NCI-H1048 (cell line): ENCODE measurements at regions not wholly inside any gene's neighbourhood (a gene's known extent, or its start where the extent isn't known, plus 50 kb on each side); places are given as distances from the start of the nearest gene placed in this dataset.
"Not testable (repeated sequence)": the region's sequence is repeated elsewhere in the genome, so short reads cannot be mapped to it uniquely, and the experiment has no call there.

Source experiments
- DNase-seq: peaks from one replicate; lab custom pipeline; 2025; lab: John Stamatoyannopoulos, UW

DNA sequence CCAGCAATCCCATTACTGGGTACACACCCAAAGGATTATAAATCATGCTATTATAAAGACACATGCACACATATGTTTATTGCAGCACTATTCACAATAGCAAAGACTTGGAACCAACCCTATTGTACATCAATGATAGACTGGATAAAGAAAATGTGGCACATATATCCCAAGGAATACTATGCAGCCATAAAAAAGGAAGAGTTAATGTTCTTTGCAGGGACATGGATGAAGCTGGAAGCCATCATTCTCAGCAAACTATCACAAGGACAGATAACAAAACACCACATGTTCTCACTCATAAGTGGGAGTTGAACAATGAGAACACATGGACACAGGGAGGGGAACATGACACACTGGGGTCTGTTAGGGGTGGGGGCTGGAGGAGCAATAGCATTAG lies 177.2 kb upstream of the TBX18 start:
- DNase-seq, result not testable (repeated sequence)

DNA sequence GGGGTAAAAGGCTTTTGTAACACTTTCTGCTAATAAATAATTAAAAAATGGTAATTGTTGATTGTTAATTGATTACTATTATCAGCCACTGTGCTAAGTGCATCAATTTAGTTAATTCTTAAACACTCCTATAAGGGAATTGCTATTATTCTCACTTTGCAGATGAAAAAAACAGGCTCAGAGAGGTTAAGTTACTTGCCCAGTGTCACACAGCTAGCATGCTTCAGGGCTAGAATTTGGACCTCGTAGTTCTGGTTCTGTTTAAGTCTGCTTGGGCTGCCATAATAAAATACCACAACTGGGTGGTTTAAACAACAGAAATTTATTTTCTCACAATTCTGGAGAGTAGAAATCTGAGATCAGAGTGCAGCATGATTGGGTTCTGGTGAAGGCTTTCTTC lies 164.8 kb upstream of the TBX18 start:
- DNase-seq, result no peak

DNA sequence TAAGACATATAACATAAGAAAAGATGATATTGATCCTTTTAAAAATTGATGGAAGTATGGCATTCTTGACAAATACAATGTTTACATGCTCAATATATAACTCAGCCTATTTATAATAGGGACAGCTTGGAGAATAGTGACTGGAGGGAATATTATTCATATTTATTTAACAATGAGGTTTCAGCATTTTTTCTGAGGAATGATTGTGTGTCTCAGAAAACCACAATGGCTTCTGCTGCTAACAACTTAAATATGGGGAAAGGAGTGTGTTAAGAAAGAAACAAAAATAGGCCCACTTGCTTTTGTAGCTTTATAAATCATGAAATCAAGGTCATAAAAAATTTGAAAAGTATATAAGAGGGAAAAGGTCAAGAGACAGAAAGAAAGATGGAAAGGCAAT lies 163.2 kb upstream of the TBX18 start:
- no peak for DNase-seq

DNA sequence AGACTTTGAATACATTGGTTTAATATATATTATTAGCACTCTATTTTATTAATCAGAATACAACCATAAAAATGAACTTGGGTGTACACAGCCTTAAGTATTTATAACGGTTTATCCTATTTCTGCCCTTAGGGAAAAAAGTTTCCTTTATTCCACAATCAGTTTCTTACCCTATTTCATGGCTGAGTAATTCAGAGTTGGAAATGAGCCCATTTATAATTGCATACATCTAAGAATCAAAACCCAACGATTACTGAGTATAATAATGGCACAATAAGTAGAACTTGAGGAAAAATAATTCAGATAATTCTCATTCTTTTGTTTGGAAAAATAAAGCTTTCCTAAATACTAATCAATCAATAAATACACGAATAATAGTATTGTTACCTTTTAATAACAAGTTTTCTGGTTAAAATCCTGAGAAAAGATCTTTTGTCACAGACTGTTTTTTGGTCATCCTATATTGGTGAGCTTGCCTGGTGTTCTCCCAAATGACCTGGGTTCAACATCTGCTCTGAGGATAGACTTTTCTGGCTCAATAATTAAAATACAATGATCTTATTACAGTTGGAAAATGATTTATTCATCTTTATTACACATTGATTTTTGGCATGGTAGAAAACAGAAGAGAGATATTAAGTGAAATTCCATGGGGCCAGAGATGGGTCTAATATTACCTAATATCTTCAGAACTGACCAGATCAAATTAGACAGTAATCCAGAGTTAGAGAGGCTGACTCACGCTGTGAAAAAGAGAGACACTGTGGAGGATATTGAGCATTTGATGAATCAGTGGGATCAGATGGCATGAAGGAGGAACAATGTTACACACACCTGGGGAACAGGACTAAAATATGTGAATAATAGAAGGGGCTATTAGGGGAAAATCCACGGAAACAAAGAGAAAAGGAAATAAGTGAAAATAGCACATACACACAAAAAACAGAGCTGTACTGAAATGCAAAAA lies 162.1 kb upstream of the TBX18 start:
- no peak for DNase-seq

DNA sequence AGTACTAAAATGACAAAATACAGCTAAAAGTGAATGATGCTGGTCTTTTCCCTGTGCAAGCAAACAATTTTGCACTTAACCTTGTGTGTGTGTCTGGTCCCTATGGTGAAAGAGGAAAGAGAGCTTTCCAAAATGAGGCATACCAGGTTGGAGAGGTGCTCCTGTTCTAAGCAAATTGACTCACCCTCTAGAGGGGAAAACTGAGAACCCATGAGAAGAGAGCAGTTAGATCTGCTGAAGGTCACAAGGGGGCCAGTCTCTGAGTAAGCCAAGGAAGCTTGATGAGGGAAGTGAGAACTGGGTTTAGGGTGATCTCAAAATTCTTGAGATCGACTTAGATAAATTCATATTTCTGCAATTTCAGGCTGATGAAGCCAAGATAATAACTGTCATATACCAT lies 157.5 kb upstream of the TBX18 start:
- DNase-seq, result no peak

DNA sequence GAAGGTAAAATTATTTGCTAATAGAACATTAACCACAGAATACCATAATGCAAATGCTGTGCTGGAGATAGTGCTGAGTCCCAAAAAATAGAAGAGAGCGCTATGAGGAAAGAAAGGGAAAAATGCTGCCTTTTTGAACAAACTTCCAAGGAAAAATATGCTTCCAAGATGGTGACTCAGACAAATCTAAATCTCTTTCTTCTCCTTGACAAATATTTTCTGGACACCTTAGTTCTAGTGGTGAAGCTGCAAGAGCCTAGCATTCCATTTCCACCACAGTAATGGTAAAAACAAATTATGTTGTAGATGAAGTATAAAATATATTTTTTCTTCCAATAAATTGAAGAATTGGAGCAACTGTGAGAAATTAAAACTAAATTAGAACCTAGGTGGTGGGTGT lies 155.6 kb upstream of the TBX18 start:
- no peak for DNase-seq

DNA sequence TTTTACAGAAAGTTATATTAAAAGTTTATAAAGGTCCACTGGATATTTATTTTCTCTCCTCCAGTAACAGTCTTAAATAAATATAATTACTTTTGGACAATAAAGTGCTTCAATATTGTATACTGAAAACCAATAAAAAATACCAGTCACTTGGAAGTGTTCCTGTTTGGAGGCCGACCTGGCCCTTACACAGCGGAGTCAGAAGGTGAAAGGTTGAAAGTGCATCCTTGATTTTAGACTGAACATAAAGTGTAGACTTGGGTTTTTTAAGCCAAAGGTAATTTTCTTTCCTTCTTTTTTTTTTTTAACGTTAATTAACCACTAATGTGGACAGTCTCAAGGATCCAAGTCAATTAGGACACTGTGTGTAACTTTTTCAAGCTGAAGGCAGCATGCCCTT lies 152.3 kb upstream of the TBX18 start:
- no peak for DNase-seq

DNA sequence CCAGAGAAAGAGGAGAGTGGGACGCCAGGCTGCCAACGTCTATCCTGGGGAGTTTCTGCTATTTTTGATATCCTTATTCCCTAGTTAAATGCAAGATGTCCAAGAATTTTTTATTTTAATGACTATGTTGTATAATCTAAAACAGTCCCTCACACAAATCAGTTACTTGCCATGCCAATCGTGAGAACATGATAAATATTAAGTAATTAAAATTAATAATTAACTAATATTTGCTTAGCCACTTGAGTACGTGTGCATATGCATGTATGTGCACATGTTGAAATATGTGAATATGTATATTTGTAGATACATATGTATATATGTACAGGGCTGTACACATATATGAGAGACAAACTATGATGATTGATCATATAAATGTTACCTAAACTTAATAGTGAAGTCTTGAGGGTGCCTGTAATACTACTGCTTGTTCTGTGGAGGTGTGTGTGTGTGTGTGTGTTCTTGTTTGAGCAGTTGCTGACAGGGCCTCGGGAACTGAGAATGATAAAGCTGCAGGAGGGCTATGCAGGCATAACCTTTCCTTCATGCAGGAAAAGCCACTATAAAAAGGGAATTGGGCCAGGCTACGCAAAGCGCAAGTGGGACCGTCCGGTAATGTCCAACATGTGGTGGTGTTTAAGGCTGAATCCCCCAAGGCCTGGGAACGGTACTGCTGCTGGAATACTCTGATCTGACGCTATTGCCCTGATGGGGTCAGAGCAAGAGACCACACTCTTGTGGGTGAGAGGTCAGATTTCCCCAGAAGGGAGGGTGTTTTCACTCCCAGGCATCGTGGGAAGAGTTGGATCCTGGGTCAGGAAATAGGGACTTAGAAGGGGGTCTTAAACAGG lies 148.3 kb upstream of the TBX18 start:
- DNase-seq, result no peak

DNA sequence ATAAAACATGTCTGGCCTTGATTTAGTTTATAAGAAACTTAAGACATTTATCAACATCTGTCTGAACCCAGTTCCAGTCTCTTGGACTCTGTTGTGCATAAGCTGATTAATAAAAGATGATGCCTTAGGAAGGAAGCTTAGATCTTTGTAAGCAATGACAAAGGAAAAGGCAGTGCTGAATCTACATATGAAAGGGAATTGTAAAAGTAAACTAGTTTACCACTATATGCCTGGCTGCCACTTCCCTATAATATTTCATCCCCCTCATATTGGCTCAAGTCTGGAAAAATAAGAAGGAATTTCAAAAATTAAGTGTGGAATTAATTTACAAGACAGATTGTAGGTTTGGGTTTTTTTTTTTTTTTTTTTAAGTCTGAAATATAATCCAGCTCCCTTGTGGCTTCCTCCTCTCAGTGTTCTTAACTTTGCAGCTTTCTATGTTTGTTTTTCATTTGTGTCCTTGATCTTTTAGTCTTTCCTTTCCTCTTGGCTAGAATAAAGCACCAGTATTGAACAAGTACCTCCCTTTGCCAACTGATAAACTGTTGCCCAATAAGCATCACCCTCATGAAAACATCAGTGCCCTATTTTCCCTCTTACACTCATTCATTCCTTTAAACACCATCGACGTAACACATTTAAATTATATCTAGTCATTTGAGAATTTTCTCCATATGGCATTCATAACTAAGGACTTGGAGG lies 146.7 kb upstream of the TBX18 start:
- no peak for DNase-seq

DNA sequence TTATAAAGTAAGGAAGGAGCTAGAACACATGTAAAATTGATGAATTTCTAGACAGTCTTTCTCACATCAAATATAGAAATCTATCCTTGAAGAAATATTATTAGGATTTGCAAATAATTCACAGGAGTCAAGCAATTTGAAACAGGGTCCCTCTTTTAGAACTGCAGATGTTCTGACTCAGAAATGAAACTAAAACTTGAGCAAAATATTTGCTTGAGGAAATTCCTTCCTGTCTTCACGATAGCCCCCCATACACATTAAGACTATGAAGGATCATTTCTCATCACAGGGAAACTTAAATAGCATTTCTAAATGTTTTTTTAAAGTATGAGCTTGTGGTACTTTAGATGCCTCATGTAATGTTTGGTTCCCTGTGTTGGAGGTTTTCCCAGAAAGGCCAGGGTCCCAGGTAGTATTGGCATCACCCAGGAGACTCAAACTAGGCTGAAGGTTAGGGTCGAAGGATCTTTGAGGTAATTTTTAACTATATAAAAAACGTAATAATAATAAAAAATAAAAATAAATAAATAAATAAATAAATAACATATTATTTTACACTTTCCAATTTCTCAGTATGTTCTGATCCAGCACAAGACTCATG lies 144.0 kb upstream of the TBX18 start:
- DNase-seq, result no peak

DNA sequence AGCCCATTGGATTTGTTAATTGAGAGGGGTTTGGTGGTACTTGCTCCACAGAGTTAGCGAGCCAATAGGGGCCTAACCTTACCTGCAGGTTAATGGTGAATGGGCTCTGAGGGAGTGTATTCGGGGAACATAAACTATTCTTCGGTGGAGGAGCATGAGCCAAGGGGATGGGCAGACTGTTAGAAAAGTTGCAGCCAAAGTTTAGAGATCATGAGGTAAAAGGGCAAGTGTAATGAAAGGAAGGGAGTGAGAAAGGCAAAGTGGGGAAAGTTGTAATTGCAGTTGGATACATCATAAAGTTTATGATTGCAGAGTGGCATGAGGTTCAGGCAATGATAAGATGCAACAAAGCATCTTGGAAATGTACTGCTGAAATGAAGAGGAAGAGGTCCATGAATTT lies 142.1 kb upstream of the TBX18 start:
- no peak for DNase-seq

DNA sequence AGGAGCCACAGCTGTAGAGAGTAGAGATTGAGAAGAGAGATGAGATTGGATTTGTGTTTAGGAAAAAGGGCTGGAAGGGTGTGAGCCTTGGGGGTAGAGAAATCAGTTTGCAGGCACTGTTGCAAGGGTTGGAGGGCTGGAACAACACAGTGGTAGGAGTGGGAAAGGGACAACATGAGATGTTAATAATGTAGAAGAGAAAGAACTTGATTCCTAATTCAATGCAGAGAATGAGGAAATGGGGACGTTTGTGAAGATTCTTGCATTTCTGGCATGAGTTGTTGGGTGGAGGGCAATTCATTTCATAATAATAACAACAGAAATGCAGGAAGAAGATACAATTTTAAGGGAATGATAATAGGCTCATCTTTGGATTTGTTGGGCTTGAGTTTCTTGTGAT lies 141.4 kb upstream of the TBX18 start:
- DNase-seq, result no peak

DNA sequence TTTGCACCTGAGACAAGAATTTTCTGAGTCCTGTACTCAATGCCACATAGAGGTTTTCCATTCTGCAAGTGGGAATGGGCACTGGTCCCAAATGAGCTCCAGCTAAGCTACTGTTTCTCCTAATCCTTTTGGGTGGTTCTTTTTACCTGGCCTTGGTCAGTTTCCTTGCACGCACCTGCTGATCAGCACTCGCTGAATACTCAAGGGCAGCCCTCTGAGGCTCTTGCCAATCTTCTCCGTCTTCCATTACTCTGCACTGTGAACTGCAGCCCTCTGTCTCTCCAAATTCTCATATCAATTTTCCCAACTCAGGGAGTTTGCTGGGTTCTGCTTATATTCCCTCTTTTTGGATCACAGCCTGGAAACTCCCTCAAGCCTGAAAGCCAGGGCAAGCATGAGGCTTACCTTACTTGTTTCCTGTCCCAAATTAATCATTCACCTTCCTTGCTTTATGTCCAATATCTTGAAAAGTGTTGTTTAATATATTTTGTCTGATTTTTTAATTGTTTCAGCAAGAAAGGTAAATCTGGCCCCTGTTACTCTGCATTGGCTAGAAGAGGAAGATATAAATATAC lies 138.0 kb upstream of the TBX18 start:
- DNase-seq, result no peak

DNA sequence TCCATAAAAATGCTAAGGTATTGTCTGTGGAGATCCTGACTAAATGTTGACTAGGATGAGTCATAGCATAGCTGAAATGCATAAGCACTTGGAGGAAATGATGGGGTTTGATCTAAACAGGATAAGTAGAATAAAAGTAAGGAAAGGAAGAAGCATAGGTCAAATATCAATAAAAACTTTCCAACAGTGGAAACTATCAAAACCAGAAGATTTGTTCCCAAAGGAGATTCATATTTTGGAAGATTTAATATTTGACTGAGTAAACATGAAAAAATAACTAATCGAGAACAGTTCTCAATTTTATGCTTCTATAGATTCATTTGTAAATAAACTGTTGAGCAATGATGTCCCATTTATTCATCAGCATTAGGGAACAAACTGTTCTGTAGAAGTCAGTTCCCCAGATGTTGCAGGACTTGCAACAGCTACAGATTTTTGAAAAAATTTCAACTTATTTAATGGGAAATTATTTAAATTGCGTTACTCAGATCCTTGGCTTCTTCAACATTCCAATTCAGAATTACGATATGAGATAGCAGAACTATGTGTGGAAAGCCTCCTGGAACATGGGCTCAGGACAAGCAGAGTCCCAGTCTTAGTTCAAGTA lies 133.7 kb upstream of the TBX18 start:
- no peak for DNase-seq

DNA sequence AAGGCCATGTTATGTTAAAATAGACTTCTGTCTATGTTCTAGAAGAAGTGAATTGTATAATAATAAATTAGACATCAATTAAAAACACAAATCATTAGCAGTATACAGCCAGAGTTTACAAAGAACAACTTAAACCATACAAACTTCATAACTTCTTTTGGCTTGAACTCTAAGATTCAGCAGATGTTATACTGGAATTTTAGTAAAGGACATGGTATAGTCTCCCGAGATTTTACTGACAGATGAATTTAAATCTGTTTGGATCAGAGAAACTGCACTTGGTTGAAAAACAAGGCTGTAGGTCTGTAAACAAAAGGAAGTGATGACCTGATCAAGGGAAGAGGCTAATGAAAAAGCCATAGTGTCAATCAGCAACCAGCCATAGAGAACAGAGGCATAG lies 132.6 kb upstream of the TBX18 start:
- no peak for DNase-seq

DNA sequence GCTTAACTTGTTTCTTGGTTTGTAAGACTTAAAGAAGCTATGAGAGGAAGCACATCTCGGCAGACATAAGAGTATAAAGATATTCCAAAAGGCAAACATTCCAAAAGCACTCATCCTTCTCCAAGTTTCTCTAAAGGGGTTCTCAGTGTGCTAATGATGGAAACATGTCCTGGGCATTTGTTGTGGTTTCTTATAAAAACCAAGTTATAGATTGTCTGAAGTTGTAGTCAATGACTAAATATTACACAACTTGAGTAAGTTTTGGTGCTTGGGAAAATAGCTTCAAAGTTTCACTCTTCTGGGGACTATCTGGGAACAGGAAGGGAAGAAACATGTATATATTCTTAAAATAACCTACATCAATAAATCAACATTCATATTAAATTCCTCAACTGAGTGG lies 128.3 kb upstream of the TBX18 start:
- DNase-seq, result no peak

DNA sequence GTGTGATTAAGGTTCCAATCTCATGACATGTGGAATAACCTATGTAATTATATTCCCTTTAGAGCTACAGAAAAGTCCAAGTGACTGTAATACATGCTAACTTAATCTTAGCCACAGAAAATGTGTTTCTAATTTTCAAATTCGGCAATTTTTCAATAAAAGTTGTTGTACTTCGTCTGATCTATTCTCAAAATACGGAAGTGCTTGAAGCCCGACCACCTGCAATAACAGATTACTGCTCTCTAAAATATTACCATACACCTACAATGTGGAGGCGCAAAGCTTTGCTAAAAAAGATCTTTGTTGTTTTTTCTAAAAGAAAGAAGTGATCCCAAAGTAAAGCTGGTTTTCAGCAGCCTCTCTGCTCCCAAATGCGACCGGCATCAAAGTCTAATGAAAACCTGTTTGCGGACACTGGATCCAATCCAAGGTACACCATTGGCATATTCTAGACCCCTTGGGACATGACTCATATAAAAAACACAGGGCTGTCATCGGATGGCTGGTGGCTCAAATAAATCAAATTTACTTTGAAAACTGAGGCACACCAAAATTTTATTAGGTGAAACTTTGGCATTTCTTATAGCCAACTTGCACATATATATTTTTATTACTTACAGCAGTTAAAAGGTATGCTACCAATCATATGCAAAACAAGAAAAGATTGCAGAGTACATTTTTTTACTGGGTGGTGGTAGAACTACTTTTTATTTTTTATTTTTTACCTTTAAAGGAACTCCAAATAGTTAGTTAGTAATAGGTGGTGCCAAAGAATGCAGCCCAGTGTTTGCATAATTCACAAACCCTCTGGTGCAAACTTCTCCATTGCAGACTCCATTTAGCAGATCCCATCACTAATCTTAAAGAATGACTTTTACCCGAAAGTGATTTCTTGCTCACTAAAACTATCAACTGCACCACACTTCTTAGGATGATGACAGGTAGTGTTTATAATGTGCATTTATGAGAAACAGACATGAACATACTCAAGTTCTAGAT lies 118.7 kb upstream of the TBX18 start:
- no peak for DNase-seq

DNA sequence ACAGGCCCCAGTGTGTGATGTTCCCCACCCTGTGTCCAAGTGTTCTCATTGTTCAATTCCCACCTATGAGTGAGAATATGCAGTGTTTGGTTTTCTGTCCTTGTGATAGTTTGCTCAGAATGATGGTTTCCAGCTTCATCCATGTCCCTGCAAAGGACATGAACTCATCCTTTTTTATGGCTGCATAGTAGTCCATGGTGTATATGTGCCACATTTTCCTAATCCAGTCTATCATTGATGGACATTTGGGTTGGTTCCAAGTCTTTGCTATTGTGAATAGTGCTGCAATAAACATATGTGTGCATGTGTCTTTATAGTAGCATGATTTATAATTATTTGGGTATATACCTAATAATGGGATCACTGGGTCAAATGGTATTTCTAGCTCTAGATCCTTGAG lies 115.0 kb upstream of the TBX18 start:
- DNase-seq, result not testable (repeated sequence)

DNA sequence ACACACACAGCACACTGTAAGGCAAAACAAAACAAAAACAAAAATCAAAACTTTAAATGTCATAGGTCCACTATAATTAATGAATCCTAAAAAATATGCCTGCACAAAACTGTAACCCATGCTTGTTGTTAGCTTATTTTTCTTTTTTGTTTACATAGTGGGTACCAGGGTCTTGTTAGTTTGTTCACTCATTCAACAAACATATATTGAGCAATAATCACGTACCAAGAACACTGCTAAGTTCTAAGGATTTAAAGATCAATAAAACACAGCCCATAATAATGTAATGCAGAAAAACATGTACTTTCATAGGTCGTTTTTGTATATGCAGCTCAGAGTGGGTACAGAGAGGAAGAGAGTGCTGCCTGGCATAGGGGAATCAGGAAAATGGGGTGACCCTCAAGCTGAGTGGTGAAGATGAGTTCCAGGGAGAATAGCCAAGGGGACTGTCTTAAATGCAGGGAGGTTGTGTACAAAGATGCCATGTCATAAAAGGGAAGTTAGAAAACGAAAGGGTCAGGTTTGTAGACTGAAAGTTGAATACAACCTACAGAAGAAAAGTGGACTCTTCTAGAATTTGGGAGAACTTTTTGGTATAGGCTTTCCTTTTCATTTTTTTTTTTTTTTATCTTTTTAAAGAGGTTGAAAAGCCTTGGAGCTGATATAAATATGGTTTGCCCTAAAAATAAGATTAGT lies 113.3 kb upstream of the TBX18 start:
- no peak for DNase-seq
